Adrenal gland (tissue), 9 donors: ENCODE measurements at regions not wholly inside any gene's neighbourhood (a gene's known extent, or its start where the extent isn't known, plus 50 kb on each side); places are given as distances from the start of the nearest gene placed in this dataset.

Experiments
- DNase-seq, 7 donors: peaks; one replicate each; pipeline ENCODE4 v3.0.0-alpha.2; 2019 to 2020
- H3K27ac ChIP-seq, 5 donors: fragments of 200-600 bp; sonication (generic) in 4 of 5; 1 replicate in 3 of 5; 2 replicates in 2 of 5; pipeline versions ENCODE4 v1.5.1 to v1.8.0; 2016 to 2020; ENCODE audit warnings: mild to moderate bottlenecking in 1 of 5
- H3K27me3 ChIP-seq: fragments of 200-600 bp; 2 replicates; pipeline ENCODE4 v1.8.0; 2021
- H3K36me3 ChIP-seq, 2 donors: fragments of 200-600 bp; replicated peaks in 1 of 2; 1 replicate in 1 of 2; 2 replicates in 1 of 2; pipeline versions ENCODE4 v1.5.1 to v1.8.0; 2018 to 2022
- H3K4me1 ChIP-seq, 2 donors: fragments of 200-600 bp; replicated peaks in 1 of 2; 1 replicate in 1 of 2; 2 replicates in 1 of 2; pipeline versions ENCODE4 v1.5.1 to v1.8.0; 2018 to 2021
- H3K4me3 ChIP-seq, 4 donors: fragments of 200-600 bp; sonication (generic) in 3 of 4; one replicate each; pipeline ENCODE4 v1.5.1; 2016 to 2018
- H3K9me3 ChIP-seq, 3 donors: fragments of 200-600 bp; sonication (generic) in 1 of 3; replicated peaks in 1 of 3; 1 replicate in 2 of 3; 2 replicates in 1 of 3; pipeline versions ENCODE4 v1.5.1 to v1.8.0; 2016 to 2021
- CTCF ChIP-seq, 6 experiments: fragments of 450-650 bp in 4 of 6; fragments of 200-600 bp in 2 of 6; sonication (generic) in 1 of 6; IDR thresholded peaks; 1 replicate in 5 of 6; 2 replicates in 1 of 6; pipeline versions ENCODE4 v1.5.1 to v1.8.0; 2016 to 2021; ENCODE audit warnings: antibody characterized with exemption in 6 of 6, mild to moderate bottlenecking in 2 of 6, moderate library complexity in 1 of 6
- POLR2A ChIP-seq, 2 donors: fragments of 450-650 bp; IDR thresholded peaks; one replicate each; pipeline ENCODE4 v1.6.1; 2017; ENCODE audit warnings: antibody characterized with exemption in 2 of 2, mild to moderate bottlenecking in 2 of 2, moderate library complexity in 1 of 2
- WGBS, 4 donors: extraction: QIAGEN DNeasy Blood & Tissue Kit in 2 of 4; methylation state at CpG; one replicate each; pipeline versions ENCODE4 v1.1.5 to v1.1.7; 2013 to 2017; 5-methylcytosine and 5-hydroxymethylcytosine counted together
- intact Hi-C, 2 donors: fragments of 100-400 bp; cut with DNase I; formaldehyde crosslinking; loops; one replicate each; pipeline versions ENCODE4 v1.14.1 to v1.15.0; 2022 to 2023
- donor health status: healthy with polysubstance abuse.
- donor health status: Bipolar disorder and iron deficiency.
- donor health status: DM: yes; HTN: yes; CAD: no.
- donor health status: DM: no; HTN: no; CAD: no.
- donor health status: DM: no; HTN: no; CAD: no.

GRCh38 chr10:21172930-21173801 is 276.1 kb upstream of the NEBL start:
- Histone ChIP-seq H3K4me1 (peaks cover 0 to 4% of the 10 kb centered on the region in 2 donors), H3K4me3 (peak overlapping the region in 2 of 4 donors; percentile 20 to 68), H3K27ac (peak overlapping the region in 1 of 5 donors; percentile 58), H3K27me3 (peaks cover 4% of the 10 kb centered on the region), H3K9me3 (no peaks in the 10 kb centered on the region), H3K36me3 (no peaks in the 10 kb centered on the region)
- intact Hi-C loops, result no loop called here
- peak in 5 of 7 donors; percentile 10 to 66 (median 19) for DNase-seq
- 1 to 3% (median 1%) methylated on average over 11 to 69 of the region's 69 CpGs for WGBS, 4 donors
- TF ChIP-seq POLR2A (IDR thresholded peaks at IDR 0.05), result no peak
- no peak for TF ChIP-seq CTCF (IDR thresholded peaks at IDR 0.05)

- no peaks in the 10 kb centered on the region for H3K9me3 ChIP-seq
- H3K4me1 ChIP-seq, result peaks cover 0 to 4% of the 10 kb centered on the region in 2 donors
- peaks cover 4% of the 10 kb centered on the region for H3K27me3 ChIP-seq
- intact Hi-C loops, result no loop called here
- H3K36me3 ChIP-seq, result no peaks in the 10 kb centered on the region
- no peak for DNase-seq
- H3K27ac ChIP-seq, result peak overlapping the region in 1 of 5 donors; percentile 58
- H3K4me3 ChIP-seq, result peak overlapping the region in 1 of 4 donors; percentile 68
- TF ChIP-seq CTCF (IDR thresholded peaks at IDR 0.05) (no peak), POLR2A (IDR thresholded peaks at IDR 0.05) (no peak)
- WGBS, 4 donors, result 38 to 52% (median 45%) methylated on average over 10 of the region's 10 CpGs
These were observed 275.4 kb upstream of the NEBL start for GRCh38 chr10:21172542-21172929.

GRCh38 chr10:21171936-21172541 is 274.9 kb upstream of the NEBL start:
- H3K9me3 ChIP-seq, result no peaks in the 10 kb centered on the region
- no peak overlapping the region for H3K27ac ChIP-seq
- H3K36me3 ChIP-seq, result no peaks in the 10 kb centered on the region
- no peak for DNase-seq
- peaks cover 0 to 4% of the 10 kb centered on the region in 2 donors for H3K4me1 ChIP-seq
- peaks cover 4% of the 10 kb centered on the region for H3K27me3 ChIP-seq
- intact Hi-C loops, result no loop called here
- WGBS, 4 donors, result 90 to 94% (median 92%) methylated on average over 6 of the region's 6 CpGs
- H3K4me3 ChIP-seq, result no peak overlapping the region
- TF ChIP-seq CTCF (IDR thresholded peaks at IDR 0.05) (no peak), POLR2A (IDR thresholded peaks at IDR 0.05) (no peak)

- 88 to 93% (median 91%) methylated on average over 14 of the region's 14 CpGs for whole genome bisulfite sequencing, 4 donors
- intact Hi-C loops, result no loop called here
- no peak for TF ChIP-seq POLR2A (IDR thresholded peaks at IDR 0.05)
- no peak for TF ChIP-seq CTCF (IDR thresholded peaks at IDR 0.05)
- Histone ChIP-seq H3K4me3 (no peak overlapping the region), H3K36me3 (no peaks in the 10 kb centered on the region), H3K4me1 (peaks cover 0 to 4% of the 10 kb centered on the region in 2 donors), H3K9me3 (no peaks in the 10 kb centered on the region), H3K27me3 (peaks cover 4% of the 10 kb centered on the region), H3K27ac (no peak overlapping the region)
- DNase-seq, result no peak
These were observed 274.3 kb upstream of the NEBL start for GRCh38 chr10:21171197-21171935.
